ENCODE measurements at regions not wholly inside any gene's neighbourhood (a gene's known extent, or its start where the extent isn't known, plus 50 kb on each side); places are given as distances from the start of the nearest gene placed in this dataset.

- no peak for TF ChIP-seq ZNF462 (CRISPR knock-in tag; IDR thresholded peaks at IDR 0.05)
Measured at GRCh38 chr1:201632364-201632952, 93.5 kb downstream of the NAV1 start (continued).

- Histone ChIP-seq H3F3A (replicated peaks; ENCODE audit: low read depth) (no peaks in the 10 kb centered on the region), H3K27ac (ENCODE audit: low read depth) (no peak overlapping the region), H3K79me2 (replicated peaks; ENCODE audit: insufficient read depth) (no peaks in the 10 kb centered on the region), H3K9me2 (ENCODE audit: insufficient read depth) (no peaks in the 10 kb centered on the region), H3K4me1 (ENCODE audit: insufficient read depth) (peaks cover 10% of the 10 kb centered on the region), H3K4me2 (no peak overlapping the region), H4K20me1 (replicated peaks; ENCODE audit: insufficient read depth) (no peaks in the 10 kb centered on the region), H2AFZ (no peak overlapping the region), H3K36me3 (ENCODE audit: insufficient read depth) (no peaks in the 10 kb centered on the region), H3K4me3 (no peak overlapping the region), H3K27me3 (ENCODE audit: insufficient read depth) (no peaks in the 10 kb centered on the region)
- H3K27ac Mint-ChIP-seq = no peak overlapping the region
- peaks cover 9% of the 10 kb centered on the region for H3K27me3 Mint-ChIP-seq (ENCODE audit: insufficient read depth, low read depth, poor library complexity)
- no peak overlapping the region for H3K4me3 Mint-ChIP-seq
- ATAC-seq (no peak), DNase-seq (ENCODE audit: low spot score) (no peak)
- peaks cover 38% of the 10 kb centered on the region for H3K4me1 Mint-ChIP-seq
- H3K36me3 Mint-ChIP-seq (ENCODE audit: low read depth) = no peaks in the 10 kb centered on the region
- H3K9me3 Mint-ChIP-seq = no peaks in the 10 kb centered on the region
- TF ChIP-seq CREB1 (CRISPR knock-in tag; IDR thresholded peaks at IDR 0.05; ENCODE audit: low read depth) (no peak), REST (IDR thresholded peaks at IDR 0.05; ENCODE audit: unreplicated experiment) (no peak)
Measured at GRCh38 chr1:201633297-201633696, 94.4 kb downstream of the NAV1 start.
